IPS-15b (cell line): ENCODE measurements at regions not wholly inside any gene's neighbourhood (a gene's known extent, or its start where the extent isn't known, plus 50 kb on each side); places are given as distances from the start of the nearest gene placed in this dataset.

Experiments
- H3K27me3 ChIP-seq: one replicate; pipeline ENCODE4 v1.6.1; 2013; ENCODE audit warnings: low read length; ENCODE audit not compliant: control insufficient read depth, insufficient read depth
- H3K36me3 ChIP-seq: one replicate; pipeline ENCODE4 v1.6.1; 2013; ENCODE audit warnings: low read length; ENCODE audit not compliant: control insufficient read depth, insufficient read depth
- H3K4me1 ChIP-seq: one replicate; pipeline ENCODE4 v1.6.1; 2013; ENCODE audit warnings: mild to moderate bottlenecking, low read length; ENCODE audit not compliant: control insufficient read depth, insufficient read depth
- H3K4me3 ChIP-seq: one replicate; pipeline ENCODE4 v1.5.1; 2013; ENCODE audit warnings: low read depth, low read length
- H3K9ac ChIP-seq: one replicate; pipeline ENCODE4 v1.6.1; 2013; ENCODE audit warnings: low read depth, mild to moderate bottlenecking, low read length
- H3K9me3 ChIP-seq: one replicate; pipeline ENCODE4 v1.6.1; 2013; ENCODE audit warnings: mild to moderate bottlenecking, low read length; ENCODE audit not compliant: control insufficient read depth, insufficient read depth

DNA sequence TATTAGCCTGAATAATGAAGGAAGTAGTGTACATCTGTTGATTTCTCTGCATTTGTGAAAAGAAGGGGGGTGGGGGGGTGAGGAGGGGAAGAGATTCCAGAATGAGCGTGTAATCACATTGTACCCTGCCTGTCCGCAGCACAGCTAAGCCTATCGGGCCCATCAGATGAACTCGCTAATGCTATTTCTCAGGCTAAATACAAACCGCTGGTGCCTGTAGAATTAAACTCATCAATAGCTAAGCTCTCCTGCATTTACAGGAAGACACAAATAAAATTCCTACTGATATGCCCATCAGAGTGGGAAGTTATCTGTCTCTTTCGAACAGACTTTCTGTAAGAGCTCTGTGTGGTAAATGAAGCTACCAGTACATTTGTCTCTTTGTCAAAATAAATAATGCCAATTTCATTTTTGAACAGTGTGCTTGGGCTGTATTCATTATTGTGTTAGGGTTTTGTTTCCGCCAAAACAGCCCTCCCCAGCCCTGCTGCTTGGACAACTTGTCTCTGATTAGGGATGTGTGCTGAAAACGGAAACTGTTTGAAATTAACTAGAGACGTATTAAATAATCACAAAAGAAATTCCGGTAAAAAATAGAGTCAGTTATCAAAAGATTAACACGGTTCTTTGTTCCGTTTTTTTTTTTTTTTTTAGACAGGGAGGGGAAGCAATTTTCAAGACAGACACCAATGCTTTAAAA lies 305.4 kb downstream of the TTLL7 start:
- Histone ChIP-seq H3K4me3 (peak overlapping the region; percentile 3), H3K9ac (peak overlapping the region; percentile 51), H3K36me3 (no peaks in the 10 kb centered on the region), H3K4me1 (peaks cover 31% of the 10 kb centered on the region), H3K27me3 (no peaks in the 10 kb centered on the region), H3K9me3 (no peaks in the 10 kb centered on the region)

DNA sequence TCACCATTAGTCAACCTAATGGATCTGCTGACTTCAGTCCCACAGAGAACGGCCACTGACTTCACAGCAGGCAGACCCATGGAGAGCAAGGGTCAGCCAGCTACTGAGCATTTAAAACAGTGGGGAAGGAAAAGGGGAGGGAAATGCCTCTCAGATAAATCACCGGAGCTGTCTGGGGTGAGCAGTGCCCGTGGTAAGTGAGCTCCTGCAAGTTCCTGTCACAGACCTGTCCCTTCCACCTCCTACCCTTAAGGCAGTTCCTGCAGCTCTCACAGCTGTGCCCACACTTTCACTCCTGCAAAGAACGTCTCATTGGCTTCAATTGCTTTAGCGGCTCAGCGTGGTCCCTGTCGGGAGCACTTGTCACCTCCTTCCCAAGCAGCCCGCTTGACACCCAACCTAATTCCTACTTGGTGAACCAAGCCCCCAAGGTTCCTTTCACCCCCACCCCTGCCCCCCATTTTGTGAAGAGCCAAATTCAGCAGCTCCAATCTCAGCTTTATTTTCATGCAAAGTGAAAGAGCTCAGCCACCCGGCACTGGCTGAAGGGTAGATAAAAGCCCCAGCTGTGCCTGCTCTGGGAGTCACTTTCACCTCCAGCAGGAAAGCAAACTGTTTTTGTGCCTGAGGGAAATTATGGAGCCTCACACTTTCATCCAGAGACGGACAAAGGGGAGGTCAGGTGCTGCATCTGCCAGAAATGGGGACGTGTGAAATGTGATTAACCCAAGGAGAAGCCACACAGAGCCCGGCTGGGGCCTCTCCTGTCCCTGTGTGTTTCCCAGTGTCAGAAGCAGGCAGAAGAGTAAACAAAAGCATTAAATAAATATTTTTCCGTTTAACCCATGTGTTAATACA lies 306.2 kb downstream of the TTLL7 start:
- Histone ChIP-seq H3K27me3 (no peaks in the 10 kb centered on the region), H3K4me3 (peak overlapping the region; percentile 3), H3K4me1 (peaks cover 31% of the 10 kb centered on the region), H3K9me3 (no peaks in the 10 kb centered on the region), H3K9ac (peak overlapping the region; percentile 51), H3K36me3 (no peaks in the 10 kb centered on the region)

DNA sequence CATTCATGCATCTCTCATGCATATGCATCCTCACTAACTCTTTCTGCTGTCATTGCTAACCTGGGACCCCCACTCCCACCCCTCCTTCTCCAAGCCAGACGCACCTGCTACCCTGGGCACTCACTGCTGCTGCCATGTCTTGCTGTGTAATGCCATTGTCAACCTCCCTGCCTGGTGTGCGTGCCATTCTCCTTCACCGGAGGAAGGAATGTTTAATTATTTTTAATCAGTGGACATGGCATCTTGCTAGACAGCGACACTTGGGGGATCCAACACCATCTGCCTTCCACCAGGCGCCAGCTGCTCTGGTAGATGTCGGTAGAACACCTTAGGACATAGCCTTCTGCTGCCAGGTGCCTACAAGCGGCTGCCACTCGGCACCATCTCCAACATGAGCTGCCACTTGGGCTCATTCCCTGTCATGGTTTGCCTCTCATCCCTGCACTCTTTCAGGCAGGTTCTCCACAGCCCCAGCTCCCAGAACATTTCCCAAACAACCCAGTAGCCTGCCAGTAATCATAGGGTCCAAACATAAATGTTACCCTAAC lies 306.9 kb downstream of the TTLL7 start:
- H3K4me3 ChIP-seq = no peak overlapping the region
- no peaks in the 10 kb centered on the region for H3K9me3 ChIP-seq
- no peaks in the 10 kb centered on the region for H3K27me3 ChIP-seq
- H3K9ac ChIP-seq = peak overlapping the region; percentile 27
- no peaks in the 10 kb centered on the region for H3K36me3 ChIP-seq
- peaks cover 31% of the 10 kb centered on the region for H3K4me1 ChIP-seq

DNA sequence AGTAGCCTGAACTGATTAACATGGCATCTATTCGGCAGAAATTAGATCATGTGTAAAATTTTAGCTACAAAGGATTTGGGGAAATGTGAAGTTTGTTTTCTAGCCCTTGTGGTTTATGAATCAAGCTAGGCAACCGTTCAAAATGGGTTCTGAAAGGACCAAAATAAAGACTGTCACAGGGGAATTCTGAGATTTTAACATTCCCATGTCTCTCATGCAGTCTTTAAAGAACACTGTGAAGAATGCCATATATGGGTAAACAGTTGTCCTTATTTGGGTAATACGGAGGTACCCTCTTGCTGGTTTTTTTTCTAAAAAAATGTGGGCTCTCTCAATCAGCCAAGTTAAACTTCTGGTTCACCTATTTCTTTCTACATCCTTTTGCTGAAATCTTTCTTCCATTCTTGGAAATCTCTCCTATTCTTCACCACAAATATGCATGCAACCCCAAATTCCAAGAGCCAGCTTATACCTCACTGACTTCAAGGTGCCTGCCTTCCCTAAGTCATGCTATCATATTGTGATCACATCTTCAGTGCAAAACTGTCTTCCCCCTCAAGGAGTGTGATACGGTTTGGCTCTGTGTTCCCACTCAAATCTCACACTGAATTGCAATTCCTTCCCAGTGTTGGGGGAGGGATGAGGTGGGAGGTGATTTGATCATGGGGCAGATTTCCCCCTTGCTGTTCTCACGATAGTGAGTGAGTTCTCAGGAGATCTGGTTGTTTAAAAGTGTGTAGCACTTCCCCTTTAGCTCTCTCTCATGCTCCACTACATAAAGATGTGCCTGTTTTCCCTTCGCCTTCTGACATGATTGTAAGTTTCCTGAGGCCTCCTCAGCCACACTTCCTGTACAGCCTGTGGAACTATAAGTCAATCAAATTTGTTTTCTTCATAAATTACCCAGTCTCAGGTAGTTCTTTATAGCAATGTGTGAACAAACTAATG lies 308.7 kb downstream of the TTLL7 start:
- Histone ChIP-seq H3K9me3 (no peaks in the 10 kb centered on the region), H3K4me1 (peaks cover 29% of the 10 kb centered on the region), H3K9ac (no peak overlapping the region), H3K27me3 (no peaks in the 10 kb centered on the region), H3K4me3 (no peak overlapping the region), H3K36me3 (no peaks in the 10 kb centered on the region)

DNA sequence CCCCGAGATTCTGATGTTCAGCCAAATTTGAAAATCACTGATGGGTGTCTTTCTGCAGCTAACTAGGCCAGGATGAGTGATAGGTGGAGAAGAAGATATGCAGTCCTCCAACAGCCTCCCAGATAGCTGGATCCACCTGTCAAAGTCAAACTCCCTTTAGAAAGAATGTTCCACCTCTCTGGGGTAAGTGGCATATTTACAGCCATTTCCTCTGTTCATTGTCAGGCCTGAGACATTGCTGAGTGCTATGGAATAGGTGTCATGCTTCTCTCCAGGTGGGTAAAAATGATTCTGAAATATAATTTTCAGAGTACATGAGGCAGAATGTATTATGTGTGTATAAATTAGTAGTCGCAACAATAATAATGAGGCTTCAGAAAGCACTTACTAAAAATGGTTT lies 316.8 kb downstream of the TTLL7 start:
- Histone ChIP-seq H3K4me3 (no peak overlapping the region), H3K27me3 (no peaks in the 10 kb centered on the region), H3K36me3 (no peaks in the 10 kb centered on the region), H3K9ac (no peak overlapping the region), H3K9me3 (no peaks in the 10 kb centered on the region), H3K4me1 (no peaks in the 10 kb centered on the region)

DNA sequence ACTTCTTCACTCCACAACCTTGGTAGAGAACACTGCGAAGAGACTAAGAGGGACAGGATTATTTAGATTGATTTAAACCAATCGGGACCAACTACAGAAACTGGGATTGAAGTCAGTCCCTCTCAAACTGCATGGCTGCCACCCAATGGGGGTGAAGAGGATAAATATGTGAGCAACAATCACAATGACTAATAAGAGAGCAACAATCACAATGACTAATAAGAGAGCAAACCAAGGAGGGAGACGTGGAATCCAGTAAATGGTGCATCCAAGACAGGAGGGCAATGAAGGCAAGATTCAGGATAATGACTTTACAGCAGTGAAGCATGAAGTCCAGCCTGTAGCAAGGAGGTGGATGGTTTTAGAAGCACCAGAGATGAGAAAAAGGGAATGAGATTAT lies 322.8 kb downstream of the TTLL7 start:
- H3K4me3 ChIP-seq = no peak overlapping the region
- H3K36me3 ChIP-seq = no peaks in the 10 kb centered on the region
- H3K9ac ChIP-seq = no peak overlapping the region
- no peaks in the 10 kb centered on the region for H3K27me3 ChIP-seq
- no peaks in the 10 kb centered on the region for H3K4me1 ChIP-seq
- no peaks in the 10 kb centered on the region for H3K9me3 ChIP-seq

DNA sequence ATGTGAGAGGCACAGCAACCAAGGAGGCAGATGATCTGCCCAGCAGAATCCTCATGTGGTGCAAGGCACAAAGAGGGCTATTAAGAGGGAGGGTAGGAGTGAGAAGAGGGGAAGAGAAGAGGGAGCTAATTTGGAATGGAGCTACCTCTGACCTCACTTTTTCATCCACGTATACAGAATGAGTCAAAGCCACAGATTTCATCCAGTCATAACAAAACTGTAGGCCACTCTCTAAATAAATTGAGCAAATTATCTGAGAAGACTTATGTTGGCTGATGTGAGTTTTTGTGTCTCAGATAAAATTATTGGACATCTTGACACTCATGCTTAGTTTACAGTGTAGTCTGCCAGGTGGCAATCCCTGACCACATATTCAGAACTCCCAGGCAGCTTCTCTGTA lies 325.6 kb downstream of the TTLL7 start:
- Histone ChIP-seq H3K27me3 (no peaks in the 10 kb centered on the region), H3K9ac (no peak overlapping the region), H3K36me3 (no peaks in the 10 kb centered on the region), H3K4me1 (no peaks in the 10 kb centered on the region), H3K4me3 (no peak overlapping the region), H3K9me3 (no peaks in the 10 kb centered on the region)

DNA sequence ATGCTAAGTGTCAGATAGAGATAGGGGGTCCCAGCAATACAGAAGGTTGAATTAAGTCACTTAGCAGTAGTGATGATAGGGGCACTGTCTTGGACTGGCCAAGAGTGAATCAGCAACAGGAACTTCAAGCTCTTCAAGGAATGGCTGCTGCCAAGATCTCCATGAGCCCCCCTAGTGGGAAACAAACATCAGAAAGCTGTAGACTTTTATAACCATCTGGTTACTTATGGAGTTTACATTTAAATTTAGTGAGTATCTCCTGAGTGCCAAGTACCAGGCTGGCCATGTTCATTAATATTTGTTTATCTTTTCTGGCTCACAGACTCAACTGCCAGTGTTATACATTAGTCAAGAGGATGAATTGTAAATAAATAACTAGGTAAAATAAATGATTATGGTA lies 327.3 kb downstream of the TTLL7 start:
- Histone ChIP-seq H3K36me3 (no peaks in the 10 kb centered on the region), H3K4me1 (no peaks in the 10 kb centered on the region), H3K9ac (no peak overlapping the region), H3K4me3 (no peak overlapping the region), H3K27me3 (no peaks in the 10 kb centered on the region), H3K9me3 (no peaks in the 10 kb centered on the region)

DNA sequence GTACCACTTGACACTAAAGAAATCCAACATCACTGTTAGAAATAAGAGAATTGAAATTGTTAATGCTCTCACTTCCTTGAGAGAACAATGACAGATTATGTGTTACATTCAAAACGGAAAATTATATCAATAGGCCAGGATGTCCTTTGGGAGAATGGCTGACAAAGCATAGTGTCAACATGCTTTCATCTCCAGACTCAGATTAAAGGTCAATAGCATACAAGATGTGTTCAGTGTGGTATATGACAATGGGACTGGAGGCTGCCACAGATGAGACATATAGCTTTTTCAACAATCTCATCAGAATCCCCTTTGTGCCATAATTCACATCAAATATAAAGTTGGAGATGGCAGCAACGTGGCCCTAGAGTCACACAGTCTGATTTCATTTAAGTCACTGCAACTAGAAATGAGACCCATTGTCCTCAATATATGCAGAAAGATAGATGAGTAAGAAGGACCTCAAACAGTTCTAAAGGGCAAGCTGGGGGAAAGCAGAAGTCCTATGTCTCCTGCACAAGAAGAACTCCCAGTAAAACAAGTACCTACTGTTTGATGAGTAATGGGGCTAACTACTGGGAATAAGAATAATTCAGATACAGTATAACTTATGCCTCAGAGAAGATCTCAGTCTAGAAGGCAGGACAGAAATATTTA lies 327.9 kb downstream of the TTLL7 start:
- Histone ChIP-seq H3K4me3 (no peak overlapping the region), H3K36me3 (no peaks in the 10 kb centered on the region), H3K27me3 (no peaks in the 10 kb centered on the region), H3K9me3 (no peaks in the 10 kb centered on the region), H3K4me1 (no peaks in the 10 kb centered on the region), H3K9ac (no peak overlapping the region)

DNA sequence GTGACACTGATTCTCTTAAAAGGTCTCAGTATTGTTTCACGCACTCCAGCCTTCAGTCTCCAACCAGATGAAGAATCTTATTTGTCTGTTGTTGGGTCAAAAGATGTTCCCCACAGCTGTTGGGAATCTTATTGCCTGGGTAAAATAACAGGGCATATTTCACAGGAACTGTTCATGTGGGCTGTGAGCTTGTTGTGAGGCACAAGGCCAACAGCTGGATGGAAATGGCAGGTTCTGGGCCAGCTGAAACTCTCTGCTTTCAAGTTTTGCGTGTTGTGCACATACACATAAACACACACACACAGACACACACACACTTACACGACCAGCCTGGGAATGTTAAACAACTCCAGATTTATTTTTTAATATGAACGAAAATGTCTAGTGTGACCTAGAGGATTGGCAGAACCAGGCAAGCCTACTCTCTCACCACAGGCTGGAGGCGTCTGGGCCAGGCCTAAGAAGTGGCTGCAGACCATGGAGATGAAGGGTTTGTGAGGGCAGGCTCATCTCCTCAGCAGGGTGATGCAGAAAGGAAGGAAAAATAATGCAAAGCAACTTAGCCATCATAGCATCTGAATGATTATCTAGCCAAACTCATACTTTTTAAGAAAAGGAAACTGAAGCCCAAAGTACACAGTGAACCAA lies 357.0 kb downstream of the TTLL7 start:
- Histone ChIP-seq H3K9me3 (no peaks in the 10 kb centered on the region), H3K4me1 (peaks cover 2% of the 10 kb centered on the region), H3K36me3 (no peaks in the 10 kb centered on the region), H3K4me3 (no peak overlapping the region), H3K27me3 (no peaks in the 10 kb centered on the region), H3K9ac (no peak overlapping the region)
